ENCODE measurements at regions not wholly inside any gene's neighbourhood (a gene's known extent, or its start where the extent isn't known, plus 50 kb on each side); places are given as distances from the start of the nearest gene placed in this dataset.

DNA sequence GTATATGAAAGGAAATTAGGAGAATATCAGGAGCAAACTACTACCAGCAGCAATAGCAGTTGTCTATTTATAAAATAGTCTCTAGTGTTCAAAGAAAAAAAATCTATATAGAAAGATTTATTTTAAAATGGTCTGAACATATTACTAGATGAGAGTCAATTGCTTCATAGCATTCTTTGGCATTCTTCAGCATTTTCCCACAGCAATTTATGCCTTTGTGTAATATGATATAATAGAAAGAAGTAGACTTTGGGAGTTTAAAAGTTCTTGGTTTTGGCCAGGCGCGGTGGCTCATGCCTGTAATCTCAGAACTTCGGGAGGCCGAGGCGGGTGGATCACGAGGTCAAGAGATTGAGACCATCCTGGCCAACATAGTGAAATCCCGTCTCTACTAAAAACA, 157.0 kb upstream of the PLN start:
- DNase-seq (ENCODE audit: extremely low read depth in 1 of 4, low spot score in 3 of 4): no peak
- no peak overlapping the region for H3K9ac ChIP-seq (ENCODE audit: insufficient read depth in 1 of 2, low read depth in 2 of 2, low read length in 2 of 2)
- no peaks in the 10 kb centered on the region for H3K36me3 ChIP-seq (ENCODE audit: control insufficient read depth, insufficient read depth, low read length)
- in situ Hi-C loops (cut with MboI): no loop called here
- no peaks in the 10 kb centered on the region for H3K79me2 ChIP-seq (ENCODE audit: control insufficient read depth, insufficient read depth, low read length)
- H3K4me3 ChIP-seq: no peak overlapping the region
- H4K20me1 ChIP-seq (replicated peaks; ENCODE audit: control insufficient read depth, insufficient read depth, low read length): no peaks in the 10 kb centered on the region
- no peaks in the 10 kb centered on the region; a peak in 1 of 5 replicates for H3K4me1 ChIP-seq (replicated peaks in 1 of 2; ENCODE audit: control insufficient read depth in 2 of 2, insufficient read depth in 2 of 2, low read length in 2 of 2)
- intact Hi-C loops (cut with micrococcal nuclease): no loop called here
- 8% methylated on average over 7 of the region's 7 CpGs for WGBS (ENCODE audit: insufficient coverage, low coverage, missing lambda C conversion rate)
- FAIRE-seq: no peak
- no peaks in the 10 kb centered on the region for H3K9me1 ChIP-seq (ENCODE audit: control insufficient read depth, insufficient read depth, low read length)
- ChIA-PET CTCF (ENCODE audit: low intra/inter-chr PET ratio) (no interaction called here), POLR2A (interaction anchor here (0.8 kb wide), 1 partner anchor 12 kb away, joined by 3 read pairs; no protein-coding TSS in a partner anchor)
- ATAC-seq: no peak
- no peak for TF ChIP-seq SIRT6 (IDR thresholded peaks at IDR 0.05; ENCODE audit: low read depth, low read length)
- TF ChIP-seq PHF8 (IDR thresholded peaks at IDR 0.05; ENCODE audit: borderline replicate concordance, low read length): no peak
- TF ChIP-seq, protein P1, sequence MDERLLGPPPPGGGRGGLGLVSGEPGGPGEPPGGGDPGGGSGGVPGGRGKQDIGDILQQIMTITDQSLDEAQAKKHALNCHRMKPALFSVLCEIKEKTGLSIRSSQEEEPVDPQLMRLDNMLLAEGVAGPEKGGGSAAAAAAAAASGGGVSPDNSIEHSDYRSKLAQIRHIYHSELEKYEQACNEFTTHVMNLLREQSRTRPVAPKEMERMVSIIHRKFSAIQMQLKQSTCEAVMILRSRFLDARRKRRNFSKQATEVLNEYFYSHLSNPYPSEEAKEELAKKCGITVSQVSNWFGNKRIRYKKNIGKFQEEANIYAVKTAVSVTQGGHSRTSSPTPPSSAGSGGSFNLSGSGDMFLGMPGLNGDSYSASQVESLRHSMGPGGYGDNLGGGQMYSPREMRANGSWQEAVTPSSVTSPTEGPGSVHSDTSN (CRISPR knock-in tag; IDR thresholded peaks at IDR 0.05; ENCODE audit: low read depth): no peak
- TF ChIP-seq, protein P1 (tag; conservative IDR thresholded peaks at IDR 0.05; ENCODE audit: low read depth): no peak
- TF ChIP-seq ZNF57 (CRISPR knock-in tag; IDR thresholded peaks at IDR 0.05): no peak
- no peak for TF ChIP-seq NFIX (CRISPR knock-in tag; IDR thresholded peaks at IDR 0.05; ENCODE audit: low read depth)
- no peak for TF ChIP-seq GABPA (tag; conservative IDR thresholded peaks at IDR 0.05; ENCODE audit: low read depth)
- no peak for TF ChIP-seq ZFPM2 (CRISPR knock-in tag; IDR thresholded peaks at IDR 0.05)
- TF ChIP-seq, protein P2, sequence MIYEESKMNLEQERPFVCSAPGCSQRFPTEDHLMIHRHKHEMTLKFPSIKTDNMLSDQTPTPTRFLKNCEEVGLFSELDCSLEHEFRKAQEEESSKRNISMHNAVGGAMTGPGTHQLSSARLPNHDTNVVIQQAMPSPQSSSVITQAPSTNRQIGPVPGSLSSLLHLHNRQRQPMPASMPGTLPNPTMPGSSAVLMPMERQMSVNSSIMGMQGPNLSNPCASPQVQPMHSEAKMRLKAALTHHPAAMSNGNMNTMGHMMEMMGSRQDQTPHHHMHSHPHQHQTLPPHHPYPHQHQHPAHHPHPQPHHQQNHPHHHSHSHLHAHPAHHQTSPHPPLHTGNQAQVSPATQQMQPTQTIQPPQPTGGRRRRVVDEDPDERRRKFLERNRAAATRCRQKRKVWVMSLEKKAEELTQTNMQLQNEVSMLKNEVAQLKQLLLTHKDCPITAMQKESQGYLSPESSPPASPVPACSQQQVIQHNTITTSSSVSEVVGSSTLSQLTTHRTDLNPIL (CRISPR knock-in tag; IDR thresholded peaks at IDR 0.05): no peak
- no peak for TF ChIP-seq DNMT1 (IDR thresholded peaks at IDR 0.05)
- no peak for TF ChIP-seq ZKSCAN8 (CRISPR knock-in tag; IDR thresholded peaks at IDR 0.05)
- TF ChIP-seq, protein P3, sequence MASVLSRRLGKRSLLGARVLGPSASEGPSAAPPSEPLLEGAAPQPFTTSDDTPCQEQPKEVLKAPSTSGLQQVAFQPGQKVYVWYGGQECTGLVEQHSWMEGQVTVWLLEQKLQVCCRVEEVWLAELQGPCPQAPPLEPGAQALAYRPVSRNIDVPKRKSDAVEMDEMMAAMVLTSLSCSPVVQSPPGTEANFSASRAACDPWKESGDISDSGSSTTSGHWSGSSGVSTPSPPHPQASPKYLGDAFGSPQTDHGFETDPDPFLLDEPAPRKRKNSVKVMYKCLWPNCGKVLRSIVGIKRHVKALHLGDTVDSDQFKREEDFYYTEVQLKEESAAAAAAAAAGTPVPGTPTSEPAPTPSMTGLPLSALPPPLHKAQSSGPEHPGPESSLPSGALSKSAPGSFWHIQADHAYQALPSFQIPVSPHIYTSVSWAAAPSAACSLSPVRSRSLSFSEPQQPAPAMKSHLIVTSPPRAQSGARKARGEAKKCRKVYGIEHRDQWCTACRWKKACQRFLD (CRISPR knock-in tag; IDR thresholded peaks at IDR 0.05): no peak
- no peak for TF ChIP-seq SMC3 (conservative IDR thresholded peaks at IDR 0.05; ENCODE audit: insufficient read depth, low read depth, low read length)
- H2AFZ ChIP-seq (ENCODE audit: low read depth, low read length): no peak overlapping the region
- no peaks in the 10 kb centered on the region for H3K27me3 ChIP-seq (ENCODE audit: control insufficient read depth in 2 of 2, insufficient read depth in 2 of 2, low read length in 2 of 2)
- no peaks in the 10 kb centered on the region for H3K9me3 ChIP-seq (replicated peaks; ENCODE audit: control insufficient read depth, insufficient read depth, low read depth, low read length)
- H3K27ac ChIP-seq (ENCODE audit: extremely low read depth, low read depth, low read length): no peak overlapping the region
- no TSS peak for BruUV-seq (replicated peaks)
- H3K4me2 ChIP-seq (ENCODE audit: insufficient read depth, low read length): no peak overlapping the region

Data from K562 (cell line).